ENCODE measurements at regions not wholly inside any gene's neighbourhood (a gene's known extent, or its start where the extent isn't known, plus 50 kb on each side); places are given as distances from the start of the nearest gene placed in this dataset.

DNA sequence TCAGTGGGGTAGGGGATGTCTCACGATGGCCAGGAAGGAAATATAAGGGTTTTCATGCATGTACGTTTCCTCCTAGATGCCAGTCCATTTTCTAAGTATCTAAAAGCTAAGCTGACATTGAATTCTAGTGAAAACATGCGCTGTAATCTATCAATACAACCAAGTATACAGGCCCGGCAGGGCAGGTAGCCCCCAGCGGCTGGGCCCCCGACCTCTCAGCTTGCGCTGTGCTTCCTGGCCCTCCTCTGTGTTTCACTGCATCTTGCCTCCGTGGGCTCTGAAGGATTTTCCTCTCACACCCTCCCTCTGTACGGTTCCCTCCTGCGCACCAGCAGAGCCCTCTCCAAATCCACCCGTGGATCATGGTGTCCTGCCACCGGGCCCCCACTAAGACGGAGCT is 524.8 kb downstream of the ZNF516 start:
- TF ChIP-seq, protein P1, sequence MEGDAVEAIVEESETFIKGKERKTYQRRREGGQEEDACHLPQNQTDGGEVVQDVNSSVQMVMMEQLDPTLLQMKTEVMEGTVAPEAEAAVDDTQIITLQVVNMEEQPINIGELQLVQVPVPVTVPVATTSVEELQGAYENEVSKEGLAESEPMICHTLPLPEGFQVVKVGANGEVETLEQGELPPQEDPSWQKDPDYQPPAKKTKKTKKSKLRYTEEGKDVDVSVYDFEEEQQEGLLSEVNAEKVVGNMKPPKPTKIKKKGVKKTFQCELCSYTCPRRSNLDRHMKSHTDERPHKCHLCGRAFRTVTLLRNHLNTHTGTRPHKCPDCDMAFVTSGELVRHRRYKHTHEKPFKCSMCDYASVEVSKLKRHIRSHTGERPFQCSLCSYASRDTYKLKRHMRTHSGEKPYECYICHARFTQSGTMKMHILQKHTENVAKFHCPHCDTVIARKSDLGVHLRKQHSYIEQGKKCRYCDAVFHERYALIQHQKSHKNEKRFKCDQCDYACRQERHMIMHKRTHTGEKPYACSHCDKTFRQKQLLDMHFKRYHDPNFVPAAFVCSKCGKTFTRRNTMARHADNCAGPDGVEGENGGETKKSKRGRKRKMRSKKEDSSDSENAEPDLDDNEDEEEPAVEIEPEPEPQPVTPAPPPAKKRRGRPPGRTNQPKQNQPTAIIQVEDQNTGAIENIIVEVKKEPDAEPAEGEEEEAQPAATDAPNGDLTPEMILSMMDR (conservative IDR thresholded peaks at IDR 0.05; ENCODE audit: low read depth in 2 of 2) = no peak
- no peak for TF ChIP-seq JUNB (IDR thresholded peaks at IDR 0.05; ENCODE audit: unreplicated experiment)
- no peak for TF ChIP-seq POLR2AphosphoS5 (IDR thresholded peaks at IDR 0.05; ENCODE audit: low read depth)
- TF ChIP-seq EZH2phosphoT487 (IDR thresholded peaks at IDR 0.05; ENCODE audit: unreplicated experiment) = no peak
- TF ChIP-seq, protein P2, sequence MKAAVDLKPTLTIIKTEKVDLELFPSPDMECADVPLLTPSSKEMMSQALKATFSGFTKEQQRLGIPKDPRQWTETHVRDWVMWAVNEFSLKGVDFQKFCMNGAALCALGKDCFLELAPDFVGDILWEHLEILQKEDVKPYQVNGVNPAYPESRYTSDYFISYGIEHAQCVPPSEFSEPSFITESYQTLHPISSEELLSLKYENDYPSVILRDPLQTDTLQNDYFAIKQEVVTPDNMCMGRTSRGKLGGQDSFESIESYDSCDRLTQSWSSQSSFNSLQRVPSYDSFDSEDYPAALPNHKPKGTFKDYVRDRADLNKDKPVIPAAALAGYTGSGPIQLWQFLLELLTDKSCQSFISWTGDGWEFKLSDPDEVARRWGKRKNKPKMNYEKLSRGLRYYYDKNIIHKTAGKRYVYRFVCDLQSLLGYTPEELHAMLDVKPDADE (IDR thresholded peaks at IDR 0.05) = no peak
- TF ChIP-seq EZH2 (IDR thresholded peaks at IDR 0.05; ENCODE audit: low read depth, unreplicated experiment) = no peak
- TF ChIP-seq, protein P3, sequence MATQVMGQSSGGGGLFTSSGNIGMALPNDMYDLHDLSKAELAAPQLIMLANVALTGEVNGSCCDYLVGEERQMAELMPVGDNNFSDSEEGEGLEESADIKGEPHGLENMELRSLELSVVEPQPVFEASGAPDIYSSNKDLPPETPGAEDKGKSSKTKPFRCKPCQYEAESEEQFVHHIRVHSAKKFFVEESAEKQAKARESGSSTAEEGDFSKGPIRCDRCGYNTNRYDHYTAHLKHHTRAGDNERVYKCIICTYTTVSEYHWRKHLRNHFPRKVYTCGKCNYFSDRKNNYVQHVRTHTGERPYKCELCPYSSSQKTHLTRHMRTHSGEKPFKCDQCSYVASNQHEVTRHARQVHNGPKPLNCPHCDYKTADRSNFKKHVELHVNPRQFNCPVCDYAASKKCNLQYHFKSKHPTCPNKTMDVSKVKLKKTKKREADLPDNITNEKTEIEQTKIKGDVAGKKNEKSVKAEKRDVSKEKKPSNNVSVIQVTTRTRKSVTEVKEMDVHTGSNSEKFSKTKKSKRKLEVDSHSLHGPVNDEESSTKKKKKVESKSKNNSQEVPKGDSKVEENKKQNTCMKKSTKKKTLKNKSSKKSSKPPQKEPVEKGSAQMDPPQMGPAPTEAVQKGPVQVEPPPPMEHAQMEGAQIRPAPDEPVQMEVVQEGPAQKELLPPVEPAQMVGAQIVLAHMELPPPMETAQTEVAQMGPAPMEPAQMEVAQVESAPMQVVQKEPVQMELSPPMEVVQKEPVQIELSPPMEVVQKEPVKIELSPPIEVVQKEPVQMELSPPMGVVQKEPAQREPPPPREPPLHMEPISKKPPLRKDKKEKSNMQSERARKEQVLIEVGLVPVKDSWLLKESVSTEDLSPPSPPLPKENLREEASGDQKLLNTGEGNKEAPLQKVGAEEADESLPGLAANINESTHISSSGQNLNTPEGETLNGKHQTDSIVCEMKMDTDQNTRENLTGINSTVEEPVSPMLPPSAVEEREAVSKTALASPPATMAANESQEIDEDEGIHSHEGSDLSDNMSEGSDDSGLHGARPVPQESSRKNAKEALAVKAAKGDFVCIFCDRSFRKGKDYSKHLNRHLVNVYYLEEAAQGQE (IDR thresholded peaks at IDR 0.05; ENCODE audit: unreplicated experiment) = no peak
- no peak for TF ChIP-seq ZNF331 (CRISPR knock-in tag; IDR thresholded peaks at IDR 0.05; ENCODE audit: low read depth)
- TF ChIP-seq CREB1 (CRISPR knock-in tag; IDR thresholded peaks at IDR 0.05; ENCODE audit: low read depth) = no peak
- no peak for TF ChIP-seq NANOG (IDR thresholded peaks at IDR 0.05; ENCODE audit: borderline replicate concordance)
- no peak for TF ChIP-seq ZNF114 (CRISPR knock-in tag; IDR thresholded peaks at IDR 0.05)
- TF ChIP-seq, protein P4, sequence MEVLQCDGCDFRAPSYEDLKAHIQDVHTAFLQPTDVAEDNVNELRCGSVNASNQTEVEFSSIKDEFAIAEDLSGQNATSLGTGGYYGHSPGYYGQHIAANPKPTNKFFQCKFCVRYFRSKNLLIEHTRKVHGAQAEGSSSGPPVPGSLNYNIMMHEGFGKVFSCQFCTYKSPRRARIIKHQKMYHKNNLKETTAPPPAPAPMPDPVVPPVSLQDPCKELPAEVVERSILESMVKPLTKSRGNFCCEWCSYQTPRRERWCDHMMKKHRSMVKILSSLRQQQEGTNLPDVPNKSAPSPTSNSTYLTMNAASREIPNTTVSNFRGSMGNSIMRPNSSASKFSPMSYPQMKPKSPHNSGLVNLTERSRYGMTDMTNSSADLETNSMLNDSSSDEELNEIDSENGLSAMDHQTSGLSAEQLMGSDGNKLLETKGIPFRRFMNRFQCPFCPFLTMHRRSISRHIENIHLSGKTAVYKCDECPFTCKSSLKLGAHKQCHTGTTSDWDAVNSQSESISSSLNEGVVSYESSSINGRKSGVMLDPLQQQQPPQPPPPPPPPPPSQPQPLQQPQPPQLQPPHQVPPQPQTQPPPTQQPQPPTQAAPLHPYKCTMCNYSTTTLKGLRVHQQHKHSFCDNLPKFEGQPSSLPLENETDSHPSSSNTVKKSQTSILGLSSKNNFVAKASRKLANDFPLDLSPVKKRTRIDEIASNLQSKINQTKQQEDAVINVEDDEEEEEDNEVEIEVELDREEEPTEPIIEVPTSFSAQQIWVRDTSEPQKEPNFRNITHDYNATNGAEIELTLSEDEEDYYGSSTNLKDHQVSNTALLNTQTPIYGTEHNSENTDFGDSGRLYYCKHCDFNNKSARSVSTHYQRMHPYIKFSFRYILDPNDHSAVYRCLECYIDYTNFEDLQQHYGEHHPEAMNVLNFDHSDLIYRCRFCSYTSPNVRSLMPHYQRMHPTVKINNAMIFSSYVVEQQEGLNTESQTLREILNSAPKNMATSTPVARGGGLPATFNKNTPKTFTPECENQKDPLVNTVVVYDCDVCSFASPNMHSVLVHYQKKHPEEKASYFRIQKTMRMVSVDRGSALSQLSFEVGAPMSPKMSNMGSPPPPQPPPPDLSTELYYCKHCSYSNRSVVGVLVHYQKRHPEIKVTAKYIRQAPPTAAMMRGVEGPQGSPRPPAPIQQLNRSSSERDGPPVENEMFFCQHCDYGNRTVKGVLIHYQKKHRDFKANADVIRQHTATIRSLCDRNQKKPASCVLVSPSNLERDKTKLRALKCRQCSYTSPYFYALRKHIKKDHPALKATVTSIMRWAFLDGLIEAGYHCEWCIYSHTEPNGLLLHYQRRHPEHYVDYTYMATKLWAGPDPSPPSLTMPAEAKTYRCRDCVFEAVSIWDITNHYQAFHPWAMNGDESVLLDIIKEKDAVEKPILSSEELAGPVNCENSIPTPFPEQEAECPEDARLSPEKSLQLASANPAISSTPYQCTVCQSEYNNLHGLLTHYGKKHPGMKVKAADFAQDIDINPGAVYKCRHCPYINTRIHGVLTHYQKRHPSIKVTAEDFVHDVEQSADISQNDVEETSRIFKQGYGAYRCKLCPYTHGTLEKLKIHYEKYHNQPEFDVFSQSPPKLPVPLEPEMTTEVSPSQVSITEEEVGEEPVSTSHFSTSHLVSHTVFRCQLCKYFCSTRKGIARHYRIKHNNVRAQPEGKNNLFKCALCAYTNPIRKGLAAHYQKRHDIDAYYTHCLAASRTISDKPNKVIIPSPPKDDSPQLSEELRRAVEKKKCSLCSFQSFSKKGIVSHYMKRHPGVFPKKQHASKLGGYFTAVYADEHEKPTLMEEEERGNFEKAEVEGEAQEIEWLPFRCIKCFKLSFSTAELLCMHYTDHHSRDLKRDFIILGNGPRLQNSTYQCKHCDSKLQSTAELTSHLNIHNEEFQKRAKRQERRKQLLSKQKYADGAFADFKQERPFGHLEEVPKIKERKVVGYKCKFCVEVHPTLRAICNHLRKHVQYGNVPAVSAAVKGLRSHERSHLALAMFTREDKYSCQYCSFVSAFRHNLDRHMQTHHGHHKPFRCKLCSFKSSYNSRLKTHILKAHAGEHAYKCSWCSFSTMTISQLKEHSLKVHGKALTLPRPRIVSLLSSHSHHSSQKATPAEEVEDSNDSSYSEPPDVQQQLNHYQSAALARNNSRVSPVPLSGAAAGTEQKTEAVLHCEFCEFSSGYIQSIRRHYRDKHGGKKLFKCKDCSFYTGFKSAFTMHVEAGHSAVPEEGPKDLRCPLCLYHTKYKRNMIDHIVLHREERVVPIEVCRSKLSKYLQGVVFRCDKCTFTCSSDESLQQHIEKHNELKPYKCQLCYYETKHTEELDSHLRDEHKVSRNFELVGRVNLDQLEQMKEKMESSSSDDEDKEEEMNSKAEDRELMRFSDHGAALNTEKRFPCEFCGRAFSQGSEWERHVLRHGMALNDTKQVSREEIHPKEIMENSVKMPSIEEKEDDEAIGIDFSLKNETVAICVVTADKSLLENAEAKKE (CRISPR knock-in tag; IDR thresholded peaks at IDR 0.05) = no peak
- TF ChIP-seq STAT1 (IDR thresholded peaks at IDR 0.05; ENCODE audit: unreplicated experiment) = no peak

Measured in GM23338 (cell line).